ENCODE measurements at regions not wholly inside any gene's neighbourhood (a gene's known extent, or its start where the extent isn't known, plus 50 kb on each side); places are given as distances from the start of the nearest gene placed in this dataset.

DNA sequence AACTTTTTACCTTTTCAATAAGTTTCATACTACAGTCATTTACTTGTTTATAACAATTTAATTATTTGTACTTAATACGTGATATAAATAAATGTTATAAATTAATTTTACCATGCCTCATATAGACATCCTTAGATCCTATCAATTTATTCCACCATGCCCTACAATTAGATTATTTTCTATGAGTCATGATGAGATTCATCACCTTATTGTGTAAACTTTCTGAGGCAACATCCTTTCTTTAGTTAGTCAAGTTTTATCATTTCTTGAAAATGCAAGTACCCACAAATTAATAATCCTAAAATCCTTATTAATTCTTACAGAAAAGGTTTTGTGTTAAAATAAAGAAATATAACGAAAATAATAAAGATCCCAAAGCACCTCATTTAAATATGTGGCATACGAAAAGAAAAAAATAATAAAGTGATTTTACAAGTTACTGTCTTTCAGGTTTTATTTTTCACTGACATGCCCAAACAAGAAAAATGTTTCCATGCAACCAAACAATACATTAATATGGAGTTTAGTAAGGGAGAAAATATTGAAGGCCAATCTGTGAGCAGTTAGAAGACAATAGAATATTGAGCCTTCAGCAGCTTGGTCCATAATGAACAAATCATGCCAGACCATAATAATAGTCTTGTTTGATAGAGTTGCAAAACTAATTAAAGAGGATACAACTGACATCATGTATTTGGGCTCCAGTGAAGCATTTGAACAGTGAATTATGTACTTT is 188.7 kb upstream of the MRPS30 start:
- ATAC-seq (ENCODE audit: low FRiP score) = no peak
- intact Hi-C loops (cut with DNase I) = no loop called here
- 85 to 87% methylated on average over 3 of the region's 3 CpGs for WGBS, 2 donors

GRCh38 chr5:44614845-44615244 is 193.9 kb upstream of the MRPS30 start:
- H3K27me3 ChIP-seq (ENCODE audit: control insufficient read depth in 1 of 2, insufficient read depth in 2 of 2, low read length in 1 of 2) = no peaks in the 10 kb centered on the region
- WGBS, 2 donors = 87 to 90% methylated on average over 2 of the region's 2 CpGs
- H3K27ac ChIP-seq (ENCODE audit: low read depth in 1 of 2, low read length in 2 of 2) = no peak overlapping the region
- intact Hi-C loops (cut with DNase I) = no loop called here
- DNase-seq (no peak), ATAC-seq (ENCODE audit: low FRiP score) (no peak)
- H3K4me3 ChIP-seq (ENCODE audit: low read length in 2 of 2) = no peak overlapping the region
- no peaks in the 10 kb centered on the region for H3K9me3 ChIP-seq (ENCODE audit: control insufficient read depth, low read length)
- no peaks in the 10 kb centered on the region for H3K4me1 ChIP-seq (ENCODE audit: control insufficient read depth in 1 of 2, insufficient read depth in 2 of 2, low read length in 2 of 2)
- H3K36me3 ChIP-seq (ENCODE audit: control insufficient read depth in 1 of 2, insufficient read depth in 2 of 2, low read length in 1 of 2) = no peaks in the 10 kb centered on the region

More for the DNA sequence above, 188.7 kb upstream of the MRPS30 start:
- Histone ChIP-seq H3K4me1 (ENCODE audit: control insufficient read depth in 1 of 2, insufficient read depth in 2 of 2, low read length in 2 of 2) (no peaks in the 10 kb centered on the region), H3K4me3 (ENCODE audit: low read length in 2 of 2) (no peak overlapping the region), H3K27me3 (ENCODE audit: control insufficient read depth in 1 of 2, insufficient read depth in 2 of 2, low read length in 1 of 2) (no peaks in the 10 kb centered on the region), H3K27ac (ENCODE audit: low read depth in 1 of 2, low read length in 2 of 2) (no peak overlapping the region), H3K36me3 (ENCODE audit: control insufficient read depth in 1 of 2, insufficient read depth in 2 of 2, low read length in 1 of 2) (no peaks in the 10 kb centered on the region), H3K9me3 (ENCODE audit: control insufficient read depth, low read length) (no peaks in the 10 kb centered on the region)
- no peak for DNase-seq

DNA sequence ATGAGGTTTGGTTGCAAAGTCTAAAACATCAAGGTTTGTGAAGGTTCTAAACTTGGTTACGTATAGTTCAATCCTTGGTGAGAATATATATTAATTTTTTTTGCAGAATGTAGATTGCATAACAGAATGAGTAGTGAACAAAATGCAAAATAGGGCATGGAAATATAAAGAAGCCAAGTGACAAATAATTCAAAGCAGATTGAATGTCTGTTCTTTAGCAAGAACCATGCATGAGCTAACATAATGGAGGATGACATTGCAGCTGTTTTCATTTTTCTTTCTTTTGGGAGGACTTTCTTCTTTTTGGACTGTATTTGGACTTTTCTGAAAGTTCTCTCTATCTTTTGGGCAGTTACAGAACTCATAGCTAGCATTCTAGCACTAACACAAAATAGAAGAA is 194.8 kb upstream of the MRPS30 start:
- intact Hi-C loops (cut with DNase I) = no loop called here
- H3K9me3 ChIP-seq (ENCODE audit: control insufficient read depth, low read length) = no peaks in the 10 kb centered on the region
- 89 to 92% methylated on average over 1 of the region's 1 CpG for WGBS, 2 donors
- no peak for DNase-seq
- no peaks in the 10 kb centered on the region for H3K27me3 ChIP-seq (ENCODE audit: control insufficient read depth in 1 of 2, insufficient read depth in 2 of 2, low read length in 1 of 2)
- no peak for ATAC-seq (ENCODE audit: low FRiP score)
- no peaks in the 10 kb centered on the region for H3K36me3 ChIP-seq (ENCODE audit: control insufficient read depth in 1 of 2, insufficient read depth in 2 of 2, low read length in 1 of 2)
- no peak overlapping the region for H3K4me3 ChIP-seq (ENCODE audit: low read length in 2 of 2)
- no peak overlapping the region for H3K27ac ChIP-seq (ENCODE audit: low read depth in 1 of 2, low read length in 2 of 2)
- H3K4me1 ChIP-seq (ENCODE audit: control insufficient read depth in 1 of 2, insufficient read depth in 2 of 2, low read length in 2 of 2) = no peaks in the 10 kb centered on the region

GRCh38 chr5:44605926-44606325 is 202.8 kb upstream of the MRPS30 start:
- intact Hi-C loops (cut with DNase I) = no loop called here
- no peaks in the 10 kb centered on the region for H3K27me3 ChIP-seq (ENCODE audit: control insufficient read depth in 1 of 2, insufficient read depth in 2 of 2, low read length in 1 of 2)
- DNase-seq (no peak), ATAC-seq (ENCODE audit: low FRiP score) (no peak)
- no peak overlapping the region for H3K4me3 ChIP-seq (ENCODE audit: low read length in 2 of 2)
- no peaks in the 10 kb centered on the region for H3K9me3 ChIP-seq (ENCODE audit: control insufficient read depth, low read length)
- 92 to 97% methylated on average over 5 of the region's 5 CpGs for WGBS, 2 donors
- no peak overlapping the region for H3K27ac ChIP-seq (ENCODE audit: low read depth in 1 of 2, low read length in 2 of 2)
- no peaks in the 10 kb centered on the region for H3K4me1 ChIP-seq (ENCODE audit: control insufficient read depth in 1 of 2, insufficient read depth in 2 of 2, low read length in 2 of 2)
- no peaks in the 10 kb centered on the region for H3K36me3 ChIP-seq (ENCODE audit: control insufficient read depth in 1 of 2, insufficient read depth in 2 of 2, low read length in 1 of 2)

GRCh38 chr5:44603496-44604272 is 205.1 kb upstream of the MRPS30 start:
- 75 to 88% methylated on average over 8 of the region's 8 CpGs for WGBS, 2 donors
- no peak overlapping the region for H3K27ac ChIP-seq (ENCODE audit: low read depth in 1 of 2, low read length in 2 of 2)
- H3K4me3 ChIP-seq (ENCODE audit: low read length in 2 of 2) = no peak overlapping the region
- intact Hi-C loops (cut with DNase I) = no loop called here
- H3K9me3 ChIP-seq (ENCODE audit: control insufficient read depth, low read length) = no peaks in the 10 kb centered on the region
- ATAC-seq (ENCODE audit: low FRiP score) (no peak), DNase-seq (no peak)
- H3K4me1 ChIP-seq (ENCODE audit: control insufficient read depth in 1 of 2, insufficient read depth in 2 of 2, low read length in 2 of 2) = no peaks in the 10 kb centered on the region
- no peaks in the 10 kb centered on the region for H3K27me3 ChIP-seq (ENCODE audit: control insufficient read depth in 1 of 2, insufficient read depth in 2 of 2, low read length in 1 of 2)
- no peaks in the 10 kb centered on the region for H3K36me3 ChIP-seq (ENCODE audit: control insufficient read depth in 1 of 2, insufficient read depth in 2 of 2, low read length in 1 of 2)

- DNase-seq (no peak), ATAC-seq (ENCODE audit: low FRiP score) (no peak)
- WGBS, 2 donors = 83 to 84% methylated on average over 6 of the region's 6 CpGs
- H3K4me3 ChIP-seq (ENCODE audit: low read length in 2 of 2) = no peak overlapping the region
- no peaks in the 10 kb centered on the region for H3K4me1 ChIP-seq (ENCODE audit: control insufficient read depth in 1 of 2, insufficient read depth in 2 of 2, low read length in 2 of 2)
- no peak overlapping the region for H3K27ac ChIP-seq (ENCODE audit: low read depth in 1 of 2, low read length in 2 of 2)
- H3K9me3 ChIP-seq (ENCODE audit: control insufficient read depth, low read length) = no peaks in the 10 kb centered on the region
- H3K27me3 ChIP-seq (ENCODE audit: control insufficient read depth in 1 of 2, insufficient read depth in 2 of 2, low read length in 1 of 2) = no peaks in the 10 kb centered on the region
- intact Hi-C loops (cut with DNase I) = no loop called here
- no peaks in the 10 kb centered on the region for H3K36me3 ChIP-seq (ENCODE audit: control insufficient read depth in 1 of 2, insufficient read depth in 2 of 2, low read length in 1 of 2)
Observed at GRCh38 chr5:44574678-44575077, 185.5 kb upstream of the FGF10 start.

DNA sequence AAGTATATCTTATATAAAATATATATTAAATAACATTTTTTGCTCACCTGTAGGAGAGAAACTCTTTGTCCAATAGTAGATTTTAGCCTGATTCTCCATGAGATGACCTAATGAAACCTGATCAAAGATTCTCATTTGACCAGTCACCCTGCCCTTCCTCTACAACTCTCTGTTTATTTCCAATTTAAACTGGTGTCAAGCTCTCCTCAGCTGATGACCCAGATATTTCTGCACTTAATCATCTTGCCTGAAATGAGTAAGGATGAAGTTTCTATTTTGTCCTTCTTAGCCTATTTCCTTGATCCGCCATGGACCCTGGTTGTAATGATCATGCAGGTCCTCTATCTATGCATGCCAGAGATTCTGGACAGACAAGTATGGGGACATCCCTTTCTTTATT is 179.3 kb upstream of the FGF10 start:
- intact Hi-C loops (cut with DNase I) = no loop called here
- Histone ChIP-seq H3K27ac (ENCODE audit: low read depth in 1 of 2, low read length in 2 of 2) (no peak overlapping the region), H3K36me3 (ENCODE audit: control insufficient read depth in 1 of 2, insufficient read depth in 2 of 2, low read length in 1 of 2) (no peaks in the 10 kb centered on the region), H3K9me3 (ENCODE audit: control insufficient read depth, low read length) (no peaks in the 10 kb centered on the region), H3K4me3 (ENCODE audit: low read length in 2 of 2) (no peak overlapping the region), H3K27me3 (ENCODE audit: control insufficient read depth in 1 of 2, insufficient read depth in 2 of 2, low read length in 1 of 2) (no peaks in the 10 kb centered on the region), H3K4me1 (ENCODE audit: control insufficient read depth in 1 of 2, insufficient read depth in 2 of 2, low read length in 2 of 2) (no peaks in the 10 kb centered on the region)
- ATAC-seq (ENCODE audit: low FRiP score) = no peak
- no peak for DNase-seq
- 95% methylated on average over 1 of the region's 1 CpG for WGBS, 2 donors

DNA sequence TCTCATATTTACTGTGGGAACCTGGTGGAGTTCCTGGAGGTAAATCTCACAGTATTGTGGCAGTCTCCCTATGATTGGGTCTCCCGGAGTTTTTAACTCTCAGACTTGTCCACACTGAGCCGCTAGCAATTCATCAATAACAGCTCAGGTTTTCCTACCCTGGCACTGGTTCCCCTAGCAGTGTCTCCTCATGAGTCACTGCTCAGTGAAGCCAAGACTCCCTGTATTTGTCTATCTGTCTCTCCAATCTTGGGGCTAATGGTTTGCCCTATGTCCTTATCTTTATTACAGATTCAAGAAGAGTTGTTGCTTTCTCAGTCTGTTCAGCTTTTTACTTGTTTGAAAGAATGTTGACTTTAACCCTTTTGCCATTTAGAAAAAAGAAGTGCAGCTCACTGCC is 176.7 kb upstream of the FGF10 start:
- no peaks in the 10 kb centered on the region for H3K27me3 ChIP-seq (ENCODE audit: control insufficient read depth in 1 of 2, insufficient read depth in 2 of 2, low read length in 1 of 2)
- no peaks in the 10 kb centered on the region for H3K9me3 ChIP-seq (ENCODE audit: control insufficient read depth, low read length)
- ATAC-seq (ENCODE audit: low FRiP score) (no peak), DNase-seq (no peak)
- H3K27ac ChIP-seq (ENCODE audit: low read depth in 1 of 2, low read length in 2 of 2) = no peak overlapping the region
- H3K36me3 ChIP-seq (ENCODE audit: control insufficient read depth in 1 of 2, insufficient read depth in 2 of 2, low read length in 1 of 2) = no peaks in the 10 kb centered on the region
- WGBS, 2 donors = 63 to 72% methylated on average over 2 of the region's 2 CpGs
- intact Hi-C loops (cut with DNase I) = no loop called here
- no peak overlapping the region for H3K4me3 ChIP-seq (ENCODE audit: low read length in 2 of 2)
- no peaks in the 10 kb centered on the region for H3K4me1 ChIP-seq (ENCODE audit: control insufficient read depth in 1 of 2, insufficient read depth in 2 of 2, low read length in 2 of 2)

DNA sequence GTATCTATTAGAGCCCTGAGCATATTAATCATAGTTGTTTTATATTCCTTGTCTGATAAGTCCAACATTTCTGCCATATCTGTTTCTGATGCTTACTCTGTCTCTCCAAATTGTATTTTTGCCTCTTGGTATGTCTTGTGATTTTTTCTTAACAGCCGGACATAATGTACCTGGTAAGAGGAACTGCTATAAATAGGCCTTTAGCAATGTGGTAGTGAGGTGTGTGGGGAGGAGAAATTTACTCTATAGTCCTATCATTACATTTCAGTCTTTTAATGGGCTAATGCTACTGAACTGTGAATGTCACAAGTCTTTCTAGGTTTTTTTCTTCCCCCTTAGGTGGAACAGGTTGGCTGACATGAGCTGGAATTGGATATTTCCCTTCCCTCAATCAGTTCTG is 176.1 kb upstream of the FGF10 start:
- Histone ChIP-seq H3K4me1 (ENCODE audit: control insufficient read depth in 1 of 2, insufficient read depth in 2 of 2, low read length in 2 of 2) (no peaks in the 10 kb centered on the region), H3K27me3 (ENCODE audit: control insufficient read depth in 1 of 2, insufficient read depth in 2 of 2, low read length in 1 of 2) (no peaks in the 10 kb centered on the region), H3K4me3 (ENCODE audit: low read length in 2 of 2) (no peak overlapping the region), H3K27ac (ENCODE audit: low read depth in 1 of 2, low read length in 2 of 2) (no peak overlapping the region), H3K9me3 (ENCODE audit: control insufficient read depth, low read length) (no peaks in the 10 kb centered on the region), H3K36me3 (ENCODE audit: control insufficient read depth in 1 of 2, insufficient read depth in 2 of 2, low read length in 1 of 2) (no peaks in the 10 kb centered on the region)
- intact Hi-C loops (cut with DNase I) = no loop called here
- DNase-seq (no peak), ATAC-seq (ENCODE audit: low FRiP score) (no peak)
- WGBS, 2 donors = 76 to 87% methylated on average over 1 of the region's 1 CpG

Data from aorta (tissue), 5 donors.